H1 (cell line): ENCODE measurements at regions not wholly inside any gene's neighbourhood (a gene's known extent, or its start where the extent isn't known, plus 50 kb on each side); places are given as distances from the start of the nearest gene placed in this dataset.

Experiments
- BRCA1 ChIP-seq: IDR thresholded peaks from 2 replicates; pipeline ENCODE4 v1.6.1; 2012; ENCODE audit warnings: low read depth, low read length, improper control_type of control experiment
- CHD7 ChIP-seq: fragments of 300-600 bp; sonication (generic); IDR thresholded peaks from 2 replicates; pipeline ENCODE4 v1.7.1; 2012; ENCODE audit warnings: low read length, moderate library complexity, mild to moderate bottlenecking, inconsistent platforms; ENCODE audit not compliant: insufficient replicate concordance

GRCh38 chr11:15818132-15818842, 538.1 kb downstream of the SOX6 start (continued):
- TF ChIP-seq CHD7 (no peak), BRCA1 (no peak)
